HEK293T (cell line): ENCODE measurements at regions not wholly inside any gene's neighbourhood (a gene's known extent, or its start where the extent isn't known, plus 50 kb on each side); places are given as distances from the start of the nearest gene placed in this dataset.

ENCODE experiments used
- CTBP1 ChIP-seq: fragments of 450-650 bp; IDR thresholded peaks from 2 replicates; pipeline ENCODE4 v1.6.1; 2016; ENCODE audit warnings: borderline replicate concordance
- ELF4 ChIP-seq: fragments of 450-650 bp; IDR thresholded peaks from 2 replicates; pipeline ENCODE4 v1.6.1; 2017; ENCODE audit warnings: antibody characterized with exemption
- FOXK2 ChIP-seq: fragments of 450-650 bp; IDR thresholded peaks from 2 replicates; pipeline ENCODE4 v1.6.1; 2016; ENCODE audit warnings: mild to moderate bottlenecking
- HDGF ChIP-seq: fragments of 450-650 bp; IDR thresholded peaks from 2 replicates; pipeline ENCODE4 v1.6.1; 2017; ENCODE audit warnings: antibody characterized with exemption, borderline replicate concordance
- LEF1 ChIP-seq: fragments of 450-650 bp; IDR thresholded peaks from 2 replicates; pipeline ENCODE4 v1.6.1; 2017; ENCODE audit warnings: mild to moderate bottlenecking, borderline replicate concordance
- PKNOX1 ChIP-seq: fragments of 450-650 bp; IDR thresholded peaks from 2 replicates; pipeline ENCODE4 v1.6.1; 2016
- SP1 ChIP-seq: fragments of 450-650 bp; IDR thresholded peaks from 2 replicates; pipeline ENCODE4 v1.6.1; 2017

GRCh38 chr17:33945646-33946546, 309.2 kb upstream of the CCL2 start:
- TF ChIP-seq PKNOX1 = no peak
- TF ChIP-seq CTBP1 = no peak
- TF ChIP-seq FOXK2 = no peak
- no peak for TF ChIP-seq SP1
- no peak for TF ChIP-seq LEF1
- no peak for TF ChIP-seq HDGF
- TF ChIP-seq ELF4 = no peak
